GM10266 (cell line): ENCODE measurements at regions not wholly inside any gene's neighbourhood (a gene's known extent, or its start where the extent isn't known, plus 50 kb on each side); places are given as distances from the start of the nearest gene placed in this dataset.

Experiments
- DNase-seq: peaks from one replicate; pipeline ENCODE4 v3.0.0; 2012; ENCODE audit errors: extremely low spot score
- TF ChIP-seq, protein P1 (sequence below): IDR thresholded peaks from 2 replicates; pipeline ENCODE4 v1.5.1; 2012; ENCODE audit warnings: mild to moderate bottlenecking, low read depth; ENCODE audit not compliant: control insufficient read depth, insufficient read depth; ENCODE audit errors: missing control alignments

GRCh38 chr4:104404361-104404760 is 90.3 kb downstream of the CXXC4 start:
- TF ChIP-seq, protein P1, sequence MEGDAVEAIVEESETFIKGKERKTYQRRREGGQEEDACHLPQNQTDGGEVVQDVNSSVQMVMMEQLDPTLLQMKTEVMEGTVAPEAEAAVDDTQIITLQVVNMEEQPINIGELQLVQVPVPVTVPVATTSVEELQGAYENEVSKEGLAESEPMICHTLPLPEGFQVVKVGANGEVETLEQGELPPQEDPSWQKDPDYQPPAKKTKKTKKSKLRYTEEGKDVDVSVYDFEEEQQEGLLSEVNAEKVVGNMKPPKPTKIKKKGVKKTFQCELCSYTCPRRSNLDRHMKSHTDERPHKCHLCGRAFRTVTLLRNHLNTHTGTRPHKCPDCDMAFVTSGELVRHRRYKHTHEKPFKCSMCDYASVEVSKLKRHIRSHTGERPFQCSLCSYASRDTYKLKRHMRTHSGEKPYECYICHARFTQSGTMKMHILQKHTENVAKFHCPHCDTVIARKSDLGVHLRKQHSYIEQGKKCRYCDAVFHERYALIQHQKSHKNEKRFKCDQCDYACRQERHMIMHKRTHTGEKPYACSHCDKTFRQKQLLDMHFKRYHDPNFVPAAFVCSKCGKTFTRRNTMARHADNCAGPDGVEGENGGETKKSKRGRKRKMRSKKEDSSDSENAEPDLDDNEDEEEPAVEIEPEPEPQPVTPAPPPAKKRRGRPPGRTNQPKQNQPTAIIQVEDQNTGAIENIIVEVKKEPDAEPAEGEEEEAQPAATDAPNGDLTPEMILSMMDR, result no peak

DNA sequence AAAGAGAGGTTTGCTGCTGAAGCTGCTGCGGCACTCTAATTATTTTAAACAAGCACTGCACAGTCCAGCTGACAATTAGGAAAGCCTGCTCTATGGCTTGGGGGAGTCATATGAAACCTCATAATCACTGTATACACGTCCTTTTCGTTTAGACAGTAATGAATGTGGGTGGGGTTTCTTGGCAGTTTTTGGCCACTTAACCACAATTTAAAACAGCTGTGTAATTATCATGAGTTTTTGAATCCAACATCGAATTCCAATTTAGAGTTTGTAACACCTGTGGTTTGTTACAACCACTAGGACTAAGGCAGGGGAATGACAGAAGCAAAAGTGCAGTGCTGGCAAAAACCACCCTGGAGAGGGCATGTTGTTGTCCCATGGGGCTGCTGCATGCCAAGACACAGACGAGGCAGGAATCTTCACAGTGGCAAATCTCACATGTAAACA is 99.5 kb downstream of the CXXC4 start:
- TF ChIP-seq, protein P1, result no peak
- DNase-seq, result no peak

More at GRCh38 chr4:104404361-104404760, 90.3 kb downstream of the CXXC4 start:
- DNase-seq, result no peak

DNA sequence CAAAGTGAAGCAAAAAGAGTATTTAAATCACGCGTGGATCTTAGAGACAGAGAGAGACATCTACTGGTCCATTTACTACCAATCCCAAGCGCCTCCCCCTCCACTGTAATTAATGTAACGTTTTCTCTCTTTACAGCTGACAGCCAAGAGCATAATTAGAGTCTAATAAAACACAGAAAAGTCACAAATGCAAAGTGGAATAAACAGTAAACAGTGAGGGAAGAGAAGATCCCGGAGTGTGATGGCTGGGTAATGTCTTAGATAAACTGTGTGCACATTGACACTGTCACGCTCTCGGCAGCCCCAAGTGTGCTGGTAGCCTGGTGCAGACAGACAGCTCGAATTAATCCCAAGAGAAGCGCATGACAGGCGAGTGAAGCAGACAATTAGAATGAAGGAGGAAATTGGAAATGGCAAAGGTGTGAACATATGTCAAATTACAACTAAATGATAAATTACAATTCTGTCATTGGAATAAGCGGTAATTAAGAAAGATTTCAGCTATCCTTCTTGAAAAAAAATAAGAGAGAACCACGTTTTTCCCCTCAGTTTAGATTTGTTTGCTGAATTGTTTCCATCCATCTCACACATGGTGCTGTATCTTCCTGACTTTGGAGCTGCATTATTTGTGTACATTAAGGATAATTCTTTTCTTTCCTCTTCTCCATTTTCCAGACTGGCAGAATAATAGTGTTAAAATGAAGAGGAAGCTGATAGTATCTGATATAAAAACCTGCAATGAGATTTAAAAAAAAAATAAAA is 100.1 kb downstream of the CXXC4 start:
- no peak for DNase-seq
- TF ChIP-seq, protein P1, result no peak

GRCh38 chr4:104393655-104394324 is 100.9 kb downstream of the CXXC4 start:
- DNase-seq, result no peak
- TF ChIP-seq, protein P1, result no peak

DNA sequence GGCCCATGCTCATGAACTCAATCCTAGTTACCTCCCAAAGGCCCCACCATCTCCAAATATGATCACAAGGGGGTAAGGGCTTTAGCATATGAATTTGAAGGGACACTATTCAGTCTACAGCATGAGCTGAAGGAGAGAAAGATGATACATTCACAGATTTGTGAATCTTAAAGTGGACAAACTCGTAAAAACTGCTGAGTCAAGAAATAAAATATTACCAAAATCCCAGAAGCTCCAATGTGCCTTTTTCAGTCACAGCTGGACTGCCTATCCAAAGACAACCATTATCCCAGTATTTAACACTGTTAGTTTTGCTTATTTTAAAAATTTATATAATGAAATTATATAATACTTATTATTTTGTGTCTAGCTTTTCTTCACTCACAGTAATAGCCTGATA is 109.0 kb downstream of the CXXC4 start:
- no peak for DNase-seq
- TF ChIP-seq, protein P1, result no peak

DNA sequence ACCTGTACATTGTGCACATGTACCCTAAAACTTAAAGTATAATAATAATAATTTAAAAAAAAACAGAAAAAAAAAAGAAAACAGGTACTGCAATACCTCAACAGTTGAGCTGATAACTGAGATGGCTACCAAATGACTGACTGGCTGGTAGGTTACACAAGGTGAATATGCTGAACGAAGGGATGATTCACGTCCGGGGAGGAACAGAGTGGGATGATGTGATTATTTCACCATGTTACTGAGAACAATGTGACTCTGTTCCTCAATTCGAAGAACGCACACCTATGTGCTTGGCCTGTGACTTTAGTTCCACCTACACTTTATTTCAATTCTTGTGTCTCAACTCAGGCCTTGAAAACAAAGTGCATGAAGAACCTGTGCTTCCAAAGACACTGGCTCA is 111.7 kb downstream of the CXXC4 start:
- TF ChIP-seq, protein P1, result no peak
- no peak for DNase-seq

GRCh38 chr4:104381729-104382128 is 113.0 kb downstream of the CXXC4 start:
- TF ChIP-seq, protein P1, result no peak
- DNase-seq, result no peak
